Fibroblast of lung (primary cell): ENCODE measurements at regions not wholly inside any gene's neighbourhood (a gene's known extent, or its start where the extent isn't known, plus 50 kb on each side); places are given as distances from the start of the nearest gene placed in this dataset.

ENCODE experiments used
- DNase-seq, 2 donors: peaks; one replicate each; pipeline versions ENCODE4 v3.0.0 to v3.0.0-alpha.2; 2010; ENCODE audit warnings: low read depth in 2 of 2
- H2AFZ ChIP-seq: 2 replicates; pipeline ENCODE4 v1.5.1; 2012; ENCODE audit warnings: low read length, control low read depth, inconsistent platforms
- H3K27ac ChIP-seq: 2 replicates; pipeline ENCODE4 v1.5.1; 2011; ENCODE audit warnings: low read length, control low read depth; ENCODE audit not compliant: insufficient read depth
- H3K27me3 ChIP-seq: 2 replicates; pipeline ENCODE4 v1.5.1; 2011; ENCODE audit warnings: mild to moderate bottlenecking, low read length; ENCODE audit not compliant: control insufficient read depth, insufficient read depth
- H3K36me3 ChIP-seq: 2 replicates; pipeline ENCODE4 v1.5.1; 2011; ENCODE audit warnings: low read length; ENCODE audit not compliant: control insufficient read depth, insufficient read depth
- H3K4me1 ChIP-seq: 2 replicates; pipeline ENCODE4 v1.5.1; 2011; ENCODE audit warnings: low read length; ENCODE audit not compliant: control insufficient read depth, insufficient read depth; ENCODE audit errors: extremely low read depth
- H3K4me2 ChIP-seq: 2 replicates; pipeline ENCODE4 v1.5.1; 2011; ENCODE audit warnings: low read length, control low read depth; ENCODE audit not compliant: insufficient read depth; ENCODE audit errors: extremely low read depth
- H3K4me3 ChIP-seq, 4 experiments: fragments of 200-600 bp in 1 of 4; sonication (generic) in 1 of 4; replicated peaks in 1 of 4; 2 replicates each; pipeline ENCODE4 v1.5.1; 2011 to 2016; ENCODE audit warnings: low read length in 4 of 4, low read depth in 3 of 4, mild to moderate bottlenecking in 3 of 4, control low read depth in 2 of 4, inconsistent platforms in 1 of 4, mixed read lengths in 1 of 4; ENCODE audit not compliant: insufficient read depth in 1 of 4; ENCODE audit errors: control extremely low read depth in 1 of 4
- H3K79me2 ChIP-seq: 2 replicates; pipeline ENCODE4 v1.5.1; 2012; ENCODE audit warnings: mild to moderate bottlenecking, low read length, inconsistent platforms; ENCODE audit not compliant: control insufficient read depth, insufficient read depth
- H3K9ac ChIP-seq: 2 replicates; pipeline ENCODE4 v1.5.1; 2011; ENCODE audit warnings: mild to moderate bottlenecking, low read length, control low read depth; ENCODE audit not compliant: insufficient read depth
- H3K9me3 ChIP-seq: 2 replicates; pipeline ENCODE4 v1.5.1; 2012; ENCODE audit warnings: low read depth, low read length; ENCODE audit not compliant: control insufficient read depth, insufficient read depth
- H4K20me1 ChIP-seq: 2 replicates; pipeline ENCODE4 v1.5.1; 2011; ENCODE audit warnings: low read length; ENCODE audit not compliant: control insufficient read depth, insufficient read depth; ENCODE audit errors: extremely low read depth
- EZH2 ChIP-seq: IDR thresholded peaks from 2 replicates; pipeline ENCODE4 v1.5.1; 2012; ENCODE audit warnings: low read length, control low read depth, mild to moderate bottlenecking; ENCODE audit errors: missing control alignments
- TF ChIP-seq, protein P1 (sequence below), 2 donors: IDR thresholded peaks in 1 of 2; conservative IDR thresholded peaks in 1 of 2; 1 replicate in 1 of 2; 2 replicates in 1 of 2; pipeline ENCODE4 v1.5.1; 2011 to 2012; ENCODE audit warnings: low read length in 2 of 2, control low read depth in 1 of 2, inconsistent platforms in 1 of 2, low read depth in 1 of 2, mild to moderate bottlenecking in 1 of 2

DNA sequence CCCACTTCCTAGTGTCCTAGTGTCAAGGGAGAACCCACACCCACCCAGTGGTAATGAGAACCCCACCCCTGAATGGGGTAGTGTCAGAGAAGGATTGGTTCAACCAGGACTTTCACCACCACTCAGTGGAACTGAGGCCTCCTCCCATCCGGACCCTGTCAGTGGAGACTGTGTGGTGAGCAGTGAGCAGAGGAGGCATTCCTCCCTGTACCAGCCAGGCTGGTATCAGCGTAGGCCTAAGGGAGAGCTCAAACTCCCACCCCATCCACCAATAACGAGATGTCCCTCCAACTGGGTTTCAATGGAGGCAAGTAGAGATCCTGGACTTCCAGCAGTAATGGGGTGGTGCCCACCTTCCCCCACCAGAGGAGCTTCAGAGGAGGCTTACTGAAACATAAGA, 1171.4 kb downstream of the TBC1D22A start:
- no peak for DNase-seq
- TF ChIP-seq, protein P1, sequence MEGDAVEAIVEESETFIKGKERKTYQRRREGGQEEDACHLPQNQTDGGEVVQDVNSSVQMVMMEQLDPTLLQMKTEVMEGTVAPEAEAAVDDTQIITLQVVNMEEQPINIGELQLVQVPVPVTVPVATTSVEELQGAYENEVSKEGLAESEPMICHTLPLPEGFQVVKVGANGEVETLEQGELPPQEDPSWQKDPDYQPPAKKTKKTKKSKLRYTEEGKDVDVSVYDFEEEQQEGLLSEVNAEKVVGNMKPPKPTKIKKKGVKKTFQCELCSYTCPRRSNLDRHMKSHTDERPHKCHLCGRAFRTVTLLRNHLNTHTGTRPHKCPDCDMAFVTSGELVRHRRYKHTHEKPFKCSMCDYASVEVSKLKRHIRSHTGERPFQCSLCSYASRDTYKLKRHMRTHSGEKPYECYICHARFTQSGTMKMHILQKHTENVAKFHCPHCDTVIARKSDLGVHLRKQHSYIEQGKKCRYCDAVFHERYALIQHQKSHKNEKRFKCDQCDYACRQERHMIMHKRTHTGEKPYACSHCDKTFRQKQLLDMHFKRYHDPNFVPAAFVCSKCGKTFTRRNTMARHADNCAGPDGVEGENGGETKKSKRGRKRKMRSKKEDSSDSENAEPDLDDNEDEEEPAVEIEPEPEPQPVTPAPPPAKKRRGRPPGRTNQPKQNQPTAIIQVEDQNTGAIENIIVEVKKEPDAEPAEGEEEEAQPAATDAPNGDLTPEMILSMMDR (conservative IDR thresholded peaks at IDR 0.05 in 1 of 2, IDR thresholded peaks at IDR 0.05 in 1 of 2; ENCODE audit: low read depth in 1 of 2, low read length in 2 of 2), result no peak

DNA sequence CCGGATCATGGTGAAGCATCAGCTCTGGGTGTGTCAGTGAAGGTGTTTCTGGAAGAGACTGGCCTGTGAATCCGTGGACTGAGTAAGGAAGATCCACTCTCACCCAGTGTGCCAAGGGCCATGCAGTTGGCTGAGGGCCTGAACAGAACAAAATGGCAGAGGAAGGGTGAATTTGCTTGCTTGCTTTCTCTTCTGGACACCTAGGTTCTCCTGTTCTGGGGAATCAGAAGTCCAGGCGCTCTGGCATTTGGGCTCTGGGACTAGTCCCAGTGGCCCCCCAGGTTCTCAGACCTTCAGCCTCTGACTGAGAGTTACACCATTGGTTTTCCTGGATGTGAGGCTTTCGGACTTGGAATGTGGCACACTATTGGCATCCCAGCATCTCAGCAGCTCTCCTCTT, 1170.8 kb downstream of the TBC1D22A start:
- no peaks in the 10 kb centered on the region for H4K20me1 ChIP-seq
- H3K4me3 ChIP-seq, result no peak overlapping the region
- TF ChIP-seq, protein P1 (conservative IDR thresholded peaks at IDR 0.05 in 1 of 2, IDR thresholded peaks at IDR 0.05 in 1 of 2; ENCODE audit: low read depth in 1 of 2, low read length in 2 of 2), result no peak
- H3K27ac ChIP-seq, result no peak overlapping the region
- no peak overlapping the region for H2AFZ ChIP-seq
- H3K79me2 ChIP-seq, result no peaks in the 10 kb centered on the region
- no peak overlapping the region for H3K4me2 ChIP-seq
- H3K4me1 ChIP-seq, result no peaks in the 10 kb centered on the region
- H3K36me3 ChIP-seq, result no peaks in the 10 kb centered on the region
- no peak for DNase-seq
- H3K9ac ChIP-seq, result no peak overlapping the region
- H3K27me3 ChIP-seq, result no peaks in the 10 kb centered on the region
- no peaks in the 10 kb centered on the region for H3K9me3 ChIP-seq

More for the DNA sequence above, 1171.4 kb downstream of the TBC1D22A start:
- Histone ChIP-seq H3K27me3 (no peaks in the 10 kb centered on the region), H3K4me2 (no peak overlapping the region), H3K36me3 (no peaks in the 10 kb centered on the region), H3K4me3 (no peak overlapping the region), H3K9ac (no peak overlapping the region), H3K79me2 (no peaks in the 10 kb centered on the region), H3K4me1 (no peaks in the 10 kb centered on the region), H4K20me1 (no peaks in the 10 kb centered on the region), H3K9me3 (no peaks in the 10 kb centered on the region), H3K27ac (no peak overlapping the region), H2AFZ (no peak overlapping the region)

DNA sequence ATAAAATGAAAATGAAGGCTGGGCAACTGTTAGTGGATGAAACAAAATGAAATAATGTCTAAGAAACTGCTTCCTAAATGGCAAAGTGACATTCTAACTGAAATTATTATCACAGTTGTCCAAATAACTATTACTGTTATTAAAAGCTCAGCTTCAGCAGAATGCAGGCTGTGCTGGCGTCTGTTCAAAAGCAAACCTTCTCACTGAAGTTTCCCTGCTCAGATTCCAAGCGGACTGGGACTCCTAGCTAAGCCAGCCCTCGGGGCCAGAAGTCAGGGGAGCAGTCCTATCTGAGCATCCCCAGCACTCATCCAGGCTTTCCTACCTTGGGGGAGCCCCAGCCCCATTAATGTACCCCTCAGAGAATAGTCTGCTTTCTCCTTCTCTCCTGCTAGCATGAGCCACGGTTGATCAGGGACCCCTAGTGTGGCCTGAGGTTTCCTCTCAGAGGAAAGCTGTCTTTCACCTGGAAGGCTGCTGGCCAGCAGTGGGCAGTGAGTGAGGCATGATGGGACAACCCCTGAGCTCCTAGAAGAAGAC, 1167.3 kb downstream of the TBC1D22A start:
- Histone ChIP-seq H3K4me2 (no peak overlapping the region), H4K20me1 (no peaks in the 10 kb centered on the region), H3K36me3 (no peaks in the 10 kb centered on the region), H3K79me2 (no peaks in the 10 kb centered on the region), H3K9ac (no peak overlapping the region), H3K4me3 (no peak overlapping the region), H3K27me3 (no peaks in the 10 kb centered on the region), H2AFZ (no peak overlapping the region), H3K4me1 (no peaks in the 10 kb centered on the region), H3K9me3 (no peaks in the 10 kb centered on the region), H3K27ac (no peak overlapping the region)
- TF ChIP-seq EZH2, result no peak
- TF ChIP-seq, protein P1 (conservative IDR thresholded peaks at IDR 0.05 in 1 of 2, IDR thresholded peaks at IDR 0.05 in 1 of 2; ENCODE audit: low read depth in 1 of 2, low read length in 2 of 2), result no peak
- no peak for DNase-seq
